GM21529 (cell line): ENCODE measurements at regions not wholly inside any gene's neighbourhood (a gene's known extent, or its start where the extent isn't known, plus 50 kb on each side); places are given as distances from the start of the nearest gene placed in this dataset.

Experiments used
- ATAC-seq: cut with Tn5 transposase; IDR thresholded peaks from one replicate; pipeline ENCODE4 v1.9.1; 2021; ENCODE audit not compliant: unreplicated experiment

DNA sequence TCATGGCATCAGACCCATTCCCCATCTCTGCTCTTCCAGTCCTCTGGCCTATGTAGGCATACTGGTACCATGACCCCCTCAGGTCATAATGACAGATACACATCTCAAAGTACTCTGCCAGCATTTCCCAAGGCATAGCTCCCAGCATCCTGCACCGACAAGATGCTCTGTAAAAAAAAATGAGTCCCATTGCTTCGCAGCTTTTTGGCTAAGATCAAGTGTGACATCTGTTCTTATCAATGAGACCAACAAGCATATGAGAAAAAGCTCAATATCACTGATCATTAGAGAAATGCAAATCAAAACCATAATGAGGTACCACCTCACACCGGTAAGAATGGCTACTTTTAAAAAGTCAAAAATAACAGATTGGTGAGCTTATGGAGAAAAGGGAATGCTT, 463.9 kb upstream of the PROK2 start:
- no peak for ATAC-seq

DNA sequence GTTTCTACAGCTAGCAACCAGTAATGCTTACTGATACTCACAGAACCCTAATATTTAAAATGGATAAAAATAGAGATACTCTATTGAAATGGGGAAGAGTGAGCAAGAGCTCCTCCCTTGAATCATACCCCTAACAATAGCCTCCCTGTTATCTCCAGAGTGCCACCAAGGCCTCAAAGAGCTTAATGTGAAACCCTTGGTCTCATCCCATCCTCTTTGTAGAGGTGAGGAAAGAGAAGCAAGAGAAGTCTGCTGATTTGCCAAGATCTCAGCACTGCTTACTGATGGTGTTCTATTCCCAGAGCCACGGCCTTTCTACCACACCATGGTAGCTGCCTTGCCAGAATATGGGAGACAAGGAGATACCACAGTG, 463.4 kb upstream of the PROK2 start:
- ATAC-seq: no peak

DNA sequence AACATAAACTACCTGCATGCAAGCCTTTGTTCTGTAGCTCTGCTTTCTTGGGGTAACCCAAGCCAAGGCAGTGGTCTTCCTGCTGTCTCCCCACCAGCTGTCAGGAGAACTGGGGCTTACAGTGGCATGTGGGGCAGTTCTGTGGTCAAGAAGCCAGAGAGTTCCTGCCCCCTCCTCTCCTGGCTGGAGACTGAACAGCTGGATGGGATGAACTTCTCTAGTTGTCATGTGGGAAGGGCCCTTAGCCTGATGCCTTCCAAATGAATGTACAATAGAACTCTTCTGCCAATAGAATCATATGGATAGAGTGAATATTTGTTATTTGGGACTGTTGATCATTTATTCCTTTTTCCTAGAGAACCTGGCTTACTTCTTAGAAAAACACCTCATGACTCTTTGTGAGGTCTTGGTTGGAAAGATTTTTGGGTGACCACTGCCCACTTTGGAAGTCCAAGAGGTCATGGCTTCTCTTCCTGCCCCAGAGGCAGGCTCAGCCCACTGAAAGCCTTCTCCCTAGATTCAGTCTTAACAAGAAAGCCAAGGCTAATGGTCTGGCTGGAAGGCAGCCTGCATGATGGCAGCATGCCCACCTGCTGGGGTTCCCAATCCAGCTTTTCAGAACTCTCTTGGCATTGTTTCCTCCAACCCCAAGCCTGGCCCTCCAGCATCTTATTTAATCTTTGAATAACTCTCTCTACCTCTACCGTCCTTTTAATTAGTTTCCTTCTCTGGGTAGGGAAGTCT, 462.9 kb upstream of the PROK2 start:
- no peak for ATAC-seq

DNA sequence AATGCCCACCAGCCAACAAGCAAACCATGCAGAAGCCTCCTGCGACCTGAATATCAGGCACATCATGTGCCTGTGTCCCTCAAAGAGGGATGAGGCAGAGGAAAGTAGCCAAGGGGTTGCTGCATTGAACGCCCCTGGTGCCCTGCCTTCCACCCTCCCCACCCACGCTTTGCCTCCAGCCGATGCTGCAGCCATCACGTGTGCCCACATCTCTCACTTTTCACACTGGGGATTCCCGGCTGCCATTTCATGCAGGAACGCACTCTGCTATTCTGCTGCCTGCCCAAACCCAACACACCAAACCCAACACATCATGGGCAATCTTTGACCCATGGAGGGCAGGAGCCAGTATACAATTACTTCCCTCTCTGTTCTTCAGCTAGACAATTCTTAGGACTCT, 462.2 kb upstream of the PROK2 start:
- ATAC-seq: no peak

DNA sequence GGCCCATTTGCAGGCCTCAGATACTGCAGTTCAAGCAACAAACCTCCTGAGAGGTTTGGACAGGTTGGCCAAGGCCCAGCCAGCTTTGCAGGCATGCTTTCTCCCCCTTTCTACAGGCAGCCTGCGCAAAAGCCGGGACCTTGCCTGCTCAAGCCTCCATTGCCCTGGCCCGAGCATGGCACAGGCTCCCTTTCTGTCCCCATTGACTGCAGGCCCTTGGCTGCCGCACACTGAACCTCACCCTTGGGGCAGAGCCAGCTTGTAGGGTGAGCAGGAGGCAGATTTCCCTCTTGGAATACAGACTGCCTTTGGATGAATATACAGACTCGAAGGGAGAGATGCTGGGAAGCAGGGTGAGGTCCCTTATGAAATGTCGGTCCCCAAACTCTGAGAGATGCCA, 461.7 kb upstream of the PROK2 start:
- no peak for ATAC-seq

DNA sequence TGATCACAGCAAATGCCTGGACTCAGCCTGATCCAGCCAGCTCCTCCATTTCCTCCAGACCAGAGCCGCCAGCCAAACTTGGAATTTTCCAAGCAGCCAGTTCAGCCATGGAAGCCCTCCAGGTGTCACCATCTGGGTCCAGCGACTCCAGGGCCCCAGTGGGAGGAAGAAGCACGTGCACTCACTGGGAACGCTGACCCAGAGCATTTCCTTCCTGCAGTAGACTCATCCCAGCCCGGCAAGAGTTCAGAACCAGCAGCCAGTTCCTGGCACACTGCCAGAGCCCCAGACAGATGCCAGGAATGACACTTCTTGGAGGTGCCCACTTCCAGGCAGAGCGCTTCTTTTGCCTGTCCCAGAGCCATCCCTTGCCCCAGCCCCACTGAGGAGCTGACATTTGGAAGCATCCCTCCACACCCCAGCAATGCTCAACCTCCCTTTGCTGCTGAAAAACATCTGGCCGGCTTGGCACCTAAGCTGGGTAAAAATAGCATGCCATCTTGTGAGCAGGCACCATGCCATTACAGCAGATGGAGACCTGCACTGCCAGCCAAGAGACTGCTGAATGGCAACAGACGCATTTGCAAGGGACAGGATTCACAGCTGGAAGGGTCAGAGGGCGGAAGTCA, 460.3 kb upstream of the PROK2 start:
- no peak for ATAC-seq

- ATAC-seq: no peak
These were observed 459.4 kb upstream of the PROK2 start for GRCh38 chr3:72244396-72244795.

DNA sequence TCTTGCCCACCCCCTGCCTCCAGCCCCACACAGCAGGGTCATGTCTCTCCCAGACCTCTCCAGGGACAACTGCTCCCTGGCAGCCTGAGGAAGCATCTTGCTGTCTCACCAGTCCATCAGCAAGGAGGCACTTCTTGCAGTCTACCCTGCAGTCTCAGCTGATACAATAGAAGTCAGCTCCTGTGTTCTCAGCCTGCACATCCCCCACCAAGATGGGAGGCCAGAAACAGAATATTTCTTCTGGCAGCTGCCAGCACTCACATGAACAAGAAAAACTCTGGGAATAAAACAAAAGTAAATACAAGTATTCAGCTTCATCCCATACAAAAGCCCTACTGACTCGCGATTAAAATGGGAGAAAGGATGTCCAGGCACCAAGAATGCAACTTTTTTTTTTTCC, 457.4 kb upstream of the PROK2 start:
- ATAC-seq: no peak

- no peak for ATAC-seq
These were observed 456.6 kb upstream of the PROK2 start for GRCh38 chr3:72241525-72241924.

- ATAC-seq: no peak
These were observed 455.6 kb upstream of the PROK2 start for GRCh38 chr3:72240531-72240930.

GRCh38 chr3:72238801-72239200, 453.9 kb upstream of the PROK2 start:
- ATAC-seq: no peak

GRCh38 chr3:72238010-72238691, 453.2 kb upstream of the PROK2 start:
- ATAC-seq: no peak

- no peak for ATAC-seq
These were observed 452.7 kb upstream of the PROK2 start for GRCh38 chr3:72237679-72238009.

- no peak for ATAC-seq
These were observed 449.4 kb upstream of the PROK2 start for GRCh38 chr3:72234391-72234790.

- no peak for ATAC-seq
These were observed 448.6 kb upstream of the PROK2 start for GRCh38 chr3:72233571-72233970.

- ATAC-seq: no peak
These were observed 447.8 kb upstream of the PROK2 start for GRCh38 chr3:72232777-72233176.

GRCh38 chr3:72232331-72232730, 447.4 kb upstream of the PROK2 start:
- no peak for ATAC-seq

GRCh38 chr3:72231439-72232196, 446.7 kb upstream of the PROK2 start:
- ATAC-seq: no peak

GRCh38 chr3:72230774-72231379, 445.9 kb upstream of the PROK2 start:
- no peak for ATAC-seq

- no peak for ATAC-seq
These were observed 445.0 kb upstream of the PROK2 start for GRCh38 chr3:72229952-72230351.

GRCh38 chr3:72227486-72228070, 442.6 kb upstream of the PROK2 start:
- ATAC-seq: no peak
